ENCODE measurements at regions not wholly inside any gene's neighbourhood (a gene's known extent, or its start where the extent isn't known, plus 50 kb on each side); places are given as distances from the start of the nearest gene placed in this dataset.

- WGBS (ENCODE audit: insufficient coverage, insufficient replicate concordance, low lambda C conversion rate, missing lambda C conversion rate): 57% methylated on average over 5 of the region's 5 CpGs
- BruUV-seq (replicated peaks): no TSS peak
- RAD21 ChIA-PET (ENCODE audit: unreplicated experiment): interaction anchor here (0.7 to 1.3 kb wide), 2 partner anchors 12 to 564 kb away, joined by 3 to 4 read pairs; no protein-coding TSS in a partner anchor
These were observed 195.2 kb downstream of the ATXN7L3B start for GRCh38 chr12:74732826-74733225.

More at GRCh38 chr12:74732826-74733225, 195.2 kb downstream of the ATXN7L3B start:
- Histone ChIP-seq H3K4me3 (no peak overlapping the region), H3K27me3 (replicated peaks in 1 of 2; ENCODE audit: control insufficient read depth in 2 of 2, insufficient read depth in 2 of 2, low read length in 1 of 2) (no peaks in the 10 kb centered on the region), H3K9me3 (replicated peaks; ENCODE audit: control insufficient read depth, insufficient read depth, low read length) (no peaks in the 10 kb centered on the region), H3K4me1 (ENCODE audit: control insufficient read depth, insufficient read depth, low read length) (no peaks in the 10 kb centered on the region), H3K36me3 (ENCODE audit: control insufficient read depth in 2 of 2, insufficient read depth in 2 of 2, low read length in 1 of 2) (no peaks in the 10 kb centered on the region), H3K4me2 (ENCODE audit: control insufficient read depth, insufficient read depth) (no peak overlapping the region), H2AFZ (ENCODE audit: control insufficient read depth, low read depth, low read length) (peak overlapping the region; percentile 29; the same call in 1 of the 2 replicates), H4K20me1 (ENCODE audit: control insufficient read depth, insufficient read depth) (no peaks in the 10 kb centered on the region), H3K79me2 (ENCODE audit: control insufficient read depth, insufficient read depth, low read length) (no peaks in the 10 kb centered on the region), H3K9ac (ENCODE audit: control insufficient read depth, insufficient read depth, low read length) (no peak overlapping the region), H3K27ac (ENCODE audit: control insufficient read depth, insufficient read depth) (no peak overlapping the region)
- no peak for DNase-seq (ENCODE audit: low read depth, low spot score)
- ChIA-PET POLR2A (no interaction called here), CTCF (no interaction called here), SMC1A (ENCODE audit: uncharacterized antibody, unreplicated experiment) (interaction anchor here (1.6 kb wide), 1 partner anchor 11 kb away, joined by 4 read pairs; no protein-coding TSS in a partner anchor)
- no peak for FAIRE-seq
- in situ Hi-C loops (cut with MboI) (no loop called here), intact Hi-C loops (cut with micrococcal nuclease; ENCODE audit: unreplicated experiment) (no loop called here)
- TF ChIP-seq MYC (IDR thresholded peaks at IDR 0.05; ENCODE audit: insufficient read depth, insufficient read length, insufficient replicate concordance, low read length, severe bottlenecking) (no peak), ZNF217 (IDR thresholded peaks at IDR 0.05) (no peak), NR2F1 (conservative IDR thresholded peaks at IDR 0.05) (no peak), ZBED1 (IDR thresholded peaks at IDR 0.05; ENCODE audit: borderline replicate concordance) (no peak), TCF12 (IDR thresholded peaks at IDR 0.05; ENCODE audit: low read depth, low read length) (no peak), CBX3 (IDR thresholded peaks at IDR 0.05; ENCODE audit: borderline replicate concordance, low read depth) (no peak), CEBPZ (IDR thresholded peaks at IDR 0.05; ENCODE audit: low read depth, low read length) (no peak), NFXL1 (IDR thresholded peaks at IDR 0.05; ENCODE audit: borderline replicate concordance) (no peak), SREBF1 (IDR thresholded peaks at IDR 0.05; ENCODE audit: low read length) (no peak), NRF1 (conservative IDR thresholded peaks at IDR 0.05; ENCODE audit: low read depth, low read length) (no peak), NFIC (IDR thresholded peaks at IDR 0.05; ENCODE audit: low read depth, low read length) (no peak), ZNF24 (IDR thresholded peaks at IDR 0.05) (no peak), POLR2A (IDR thresholded peaks at IDR 0.05; ENCODE audit: low read depth, low read length) (no peak), BCL11A (IDR thresholded peaks at IDR 0.05; ENCODE audit: low read depth, low read length) (no peak), ZNF207 (IDR thresholded peaks at IDR 0.05; ENCODE audit: borderline replicate concordance) (no peak), POU2F2 (IDR thresholded peaks at IDR 0.05; ENCODE audit: borderline replicate concordance, low read depth, low read length) (no peak), PBX3 (IDR thresholded peaks at IDR 0.05; ENCODE audit: insufficient replicate concordance, low read depth, low read length) (no peak), FOXM1 (IDR thresholded peaks at IDR 0.05; ENCODE audit: low read depth, low read length) (no peak), MEF2B (IDR thresholded peaks at IDR 0.05; ENCODE audit: partially characterized antibody, poor library complexity, severe bottlenecking) (no peak)
- ATAC-seq: no peak
